Activated naive CD4-positive, alpha-beta T cell treated with anti-CD3 and anti-CD28 coated beads for 36 hours (primary cell): ENCODE measurements at regions not wholly inside any gene's neighbourhood (a gene's known extent, or its start where the extent isn't known, plus 50 kb on each side); places are given as distances from the start of the nearest gene placed in this dataset.

Source experiments
- CTCF ChIA-PET: fragments of 350-600 bp; sonication (Branson Sonifier 250); formaldehyde crosslinking; loops from one replicate; lab custom pipeline; 2021; ENCODE audit warnings: antibody characterized with exemption; lab: Charles Lee
- DNase-seq: peaks from one replicate; pipeline ENCODE4 v3.0.0-alpha.2; 2020
- H3K27ac Mint-ChIP-seq: one replicate; pipeline ENCODE4 v1.8.0; 2021; ENCODE audit warnings: mild to moderate bottlenecking, mixed read lengths
- H3K27me3 Mint-ChIP-seq: one replicate; pipeline ENCODE4 v1.8.0; 2021; ENCODE audit warnings: low read depth, mixed read lengths
- H3K36me3 Mint-ChIP-seq: one replicate; pipeline ENCODE4 v1.8.0; 2021; ENCODE audit warnings: low read depth, mixed read lengths
- H3K4me1 Mint-ChIP-seq: one replicate; pipeline ENCODE4 v1.8.0; 2021; ENCODE audit warnings: low read depth, mixed read lengths
- H3K4me3 Mint-ChIP-seq: one replicate; pipeline ENCODE4 v1.8.0; 2021; ENCODE audit warnings: mild to moderate bottlenecking, moderate library complexity, mixed read lengths
- H3K9me3 Mint-ChIP-seq: one replicate; pipeline ENCODE4 v1.8.0; 2021; ENCODE audit warnings: mixed read lengths
- intact Hi-C: fragments of 100-400 bp; cut with micrococcal nuclease; formaldehyde crosslinking; loops from one replicate; pipeline ENCODE4 v1.15.1; 2023

- Mint-ChIP-seq H3K4me3 (no peak overlapping the region), H3K9me3 (no peaks in the 10 kb centered on the region), H3K4me1 (no peaks in the 10 kb centered on the region), H3K27ac (no peak overlapping the region), H3K36me3 (no peaks in the 10 kb centered on the region), H3K27me3 (peaks cover 8% of the 10 kb centered on the region)
- DNase-seq, result no peak
- intact Hi-C loops, result no loop called here
- CTCF ChIA-PET, result no interaction called here
These were observed 104.2 kb upstream of the SORBS2 start for GRCh38 chr4:185916231-185916630.

GRCh38 chr4:185916683-185917082, 104.7 kb upstream of the SORBS2 start:
- H3K9me3 Mint-ChIP-seq, result no peaks in the 10 kb centered on the region
- no peak for DNase-seq
- no peaks in the 10 kb centered on the region for H3K36me3 Mint-ChIP-seq
- no peaks in the 10 kb centered on the region for H3K4me1 Mint-ChIP-seq
- CTCF ChIA-PET, result no interaction called here
- peaks cover 8% of the 10 kb centered on the region for H3K27me3 Mint-ChIP-seq
- H3K27ac Mint-ChIP-seq, result no peak overlapping the region
- intact Hi-C loops, result no loop called here
- H3K4me3 Mint-ChIP-seq, result no peak overlapping the region

GRCh38 chr4:185919107-185919506, 107.1 kb upstream of the SORBS2 start:
- DNase-seq, result no peak
- intact Hi-C loops, result no loop called here
- H3K36me3 Mint-ChIP-seq, result no peaks in the 10 kb centered on the region
- H3K4me1 Mint-ChIP-seq, result no peaks in the 10 kb centered on the region
- CTCF ChIA-PET, result no interaction called here
- no peak overlapping the region for H3K27ac Mint-ChIP-seq
- H3K4me3 Mint-ChIP-seq, result no peak overlapping the region
- peaks cover 10% of the 10 kb centered on the region for H3K27me3 Mint-ChIP-seq
- H3K9me3 Mint-ChIP-seq, result no peaks in the 10 kb centered on the region

GRCh38 chr4:185920171-185920570, 108.2 kb upstream of the SORBS2 start:
- CTCF ChIA-PET, result no interaction called here
- Mint-ChIP-seq H3K9me3 (no peaks in the 10 kb centered on the region), H3K4me3 (no peak overlapping the region), H3K27me3 (peaks cover 10% of the 10 kb centered on the region), H3K36me3 (no peaks in the 10 kb centered on the region), H3K27ac (no peak overlapping the region), H3K4me1 (no peaks in the 10 kb centered on the region)
- intact Hi-C loops, result no loop called here
- no peak for DNase-seq

- CTCF ChIA-PET, result no interaction called here
- DNase-seq, result no peak
- intact Hi-C loops, result no loop called here
- Mint-ChIP-seq H3K9me3 (no peaks in the 10 kb centered on the region), H3K4me3 (no peak overlapping the region), H3K27me3 (peaks cover 9% of the 10 kb centered on the region), H3K27ac (no peak overlapping the region), H3K4me1 (no peaks in the 10 kb centered on the region), H3K36me3 (no peaks in the 10 kb centered on the region)
These were observed 108.8 kb upstream of the SORBS2 start for GRCh38 chr4:185920691-185921260.

GRCh38 chr4:185921583-185922555, 109.9 kb upstream of the SORBS2 start:
- Mint-ChIP-seq H3K9me3 (no peaks in the 10 kb centered on the region), H3K27me3 (peaks cover 6% of the 10 kb centered on the region), H3K4me1 (no peaks in the 10 kb centered on the region), H3K27ac (no peak overlapping the region), H3K36me3 (no peaks in the 10 kb centered on the region), H3K4me3 (no peak overlapping the region)
- CTCF ChIA-PET, result no interaction called here
- DNase-seq, result no peak
- intact Hi-C loops, result no loop called here

GRCh38 chr4:185924458-185925044, 112.6 kb upstream of the SORBS2 start:
- DNase-seq, result no peak
- intact Hi-C loops, result no loop called here
- Mint-ChIP-seq H3K27me3 (peaks cover 6% of the 10 kb centered on the region), H3K4me3 (no peak overlapping the region), H3K27ac (no peak overlapping the region), H3K9me3 (no peaks in the 10 kb centered on the region), H3K4me1 (no peaks in the 10 kb centered on the region), H3K36me3 (no peaks in the 10 kb centered on the region)
- CTCF ChIA-PET, result no interaction called here

- peaks cover 7% of the 10 kb centered on the region for H3K27me3 Mint-ChIP-seq
- no peaks in the 10 kb centered on the region for H3K9me3 Mint-ChIP-seq
- H3K4me1 Mint-ChIP-seq, result no peaks in the 10 kb centered on the region
- CTCF ChIA-PET, result no interaction called here
- H3K36me3 Mint-ChIP-seq, result no peaks in the 10 kb centered on the region
- no peak overlapping the region for H3K27ac Mint-ChIP-seq
- H3K4me3 Mint-ChIP-seq, result no peak overlapping the region
- no peak for DNase-seq
- intact Hi-C loops, result no loop called here
These were observed 113.9 kb upstream of the SORBS2 start for GRCh38 chr4:185925910-185926360.

GRCh38 chr4:185931375-185931774, 119.4 kb upstream of the SORBS2 start:
- Mint-ChIP-seq H3K4me3 (no peak overlapping the region), H3K27ac (no peak overlapping the region), H3K27me3 (peaks cover 13% of the 10 kb centered on the region), H3K9me3 (no peaks in the 10 kb centered on the region), H3K36me3 (no peaks in the 10 kb centered on the region), H3K4me1 (no peaks in the 10 kb centered on the region)
- CTCF ChIA-PET, result no interaction called here
- no peak for DNase-seq
- intact Hi-C loops, result no loop called here

- no peak for DNase-seq
- Mint-ChIP-seq H3K4me3 (no peak overlapping the region), H3K27me3 (peaks cover 13% of the 10 kb centered on the region), H3K27ac (no peak overlapping the region), H3K36me3 (no peaks in the 10 kb centered on the region), H3K4me1 (no peaks in the 10 kb centered on the region), H3K9me3 (no peaks in the 10 kb centered on the region)
- intact Hi-C loops, result no loop called here
- CTCF ChIA-PET, result no interaction called here
These were observed 120.0 kb upstream of the SORBS2 start for GRCh38 chr4:185931986-185932385.

GRCh38 chr4:185932491-185932890, 120.5 kb upstream of the SORBS2 start:
- H3K36me3 Mint-ChIP-seq, result no peaks in the 10 kb centered on the region
- H3K4me3 Mint-ChIP-seq, result no peak overlapping the region
- no peak overlapping the region for H3K27ac Mint-ChIP-seq
- no peak for DNase-seq
- intact Hi-C loops, result no loop called here
- H3K27me3 Mint-ChIP-seq, result peaks cover 13% of the 10 kb centered on the region
- H3K4me1 Mint-ChIP-seq, result no peaks in the 10 kb centered on the region
- no peaks in the 10 kb centered on the region for H3K9me3 Mint-ChIP-seq
- CTCF ChIA-PET, result no interaction called here

GRCh38 chr4:185933078-185933581, 121.1 kb upstream of the SORBS2 start:
- intact Hi-C loops, result no loop called here
- CTCF ChIA-PET, result no interaction called here
- DNase-seq, result no peak
- H3K27me3 Mint-ChIP-seq, result peaks cover 13% of the 10 kb centered on the region
- H3K36me3 Mint-ChIP-seq, result no peaks in the 10 kb centered on the region
- no peak overlapping the region for H3K27ac Mint-ChIP-seq
- H3K4me1 Mint-ChIP-seq, result no peaks in the 10 kb centered on the region
- no peak overlapping the region for H3K4me3 Mint-ChIP-seq
- H3K9me3 Mint-ChIP-seq, result no peaks in the 10 kb centered on the region
